ENCODE measurements at regions not wholly inside any gene's neighbourhood (a gene's known extent, or its start where the extent isn't known, plus 50 kb on each side); places are given as distances from the start of the nearest gene placed in this dataset.

DNA sequence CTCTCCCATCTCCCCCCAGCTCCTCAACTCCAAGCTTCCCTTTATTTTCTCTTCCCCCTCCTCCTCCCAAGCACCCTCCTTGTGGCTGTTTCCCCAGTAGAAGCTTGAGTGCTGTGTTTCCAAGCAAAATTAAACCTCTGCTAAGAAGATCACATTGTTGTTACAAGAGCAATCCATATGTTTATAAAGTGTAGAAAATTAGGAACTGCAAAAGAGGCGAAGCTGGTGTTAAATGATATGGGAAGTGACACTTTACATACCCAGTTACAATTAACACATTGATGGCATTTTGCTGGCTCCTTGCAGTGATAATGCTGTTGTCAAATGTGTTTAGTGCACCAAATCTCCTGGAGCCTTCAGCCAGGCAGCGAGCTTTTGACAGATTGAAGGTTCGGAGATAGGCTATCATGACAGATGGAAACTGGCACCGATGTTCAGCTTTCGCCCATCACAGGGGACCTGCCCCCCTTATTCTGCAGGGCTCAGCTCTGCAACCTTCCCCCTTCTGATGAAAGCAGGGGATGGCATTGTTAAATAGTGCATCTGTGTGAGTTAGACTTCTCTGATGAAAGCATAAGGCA, 259.8 kb upstream of the ATP5MC3 start:
- TF ChIP-seq REST (IDR thresholded peaks at IDR 0.05; ENCODE audit: low read depth) (no peak), CREB1 (IDR thresholded peaks at IDR 0.05; ENCODE audit: low read depth) (no peak), YY1 (IDR thresholded peaks at IDR 0.05; ENCODE audit: low read depth) (no peak), RAD21 (IDR thresholded peaks at IDR 0.05; ENCODE audit: low read depth) (no peak), EGR1 (IDR thresholded peaks at IDR 0.05) (no peak)
- TF ChIP-seq, protein P1, sequence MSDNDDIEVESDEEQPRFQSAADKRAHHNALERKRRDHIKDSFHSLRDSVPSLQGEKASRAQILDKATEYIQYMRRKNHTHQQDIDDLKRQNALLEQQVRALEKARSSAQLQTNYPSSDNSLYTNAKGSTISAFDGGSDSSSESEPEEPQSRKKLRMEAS (IDR thresholded peaks at IDR 0.05) = no peak
- TF ChIP-seq, protein P2, sequence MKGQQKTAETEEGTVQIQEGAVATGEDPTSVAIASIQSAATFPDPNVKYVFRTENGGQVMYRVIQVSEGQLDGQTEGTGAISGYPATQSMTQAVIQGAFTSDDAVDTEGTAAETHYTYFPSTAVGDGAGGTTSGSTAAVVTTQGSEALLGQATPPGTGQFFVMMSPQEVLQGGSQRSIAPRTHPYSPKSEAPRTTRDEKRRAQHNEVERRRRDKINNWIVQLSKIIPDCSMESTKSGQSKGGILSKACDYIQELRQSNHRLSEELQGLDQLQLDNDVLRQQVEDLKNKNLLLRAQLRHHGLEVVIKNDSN (IDR thresholded peaks at IDR 0.05) = no peak
